Sigmoid colon (tissue), 4 donors: ENCODE measurements at regions not wholly inside any gene's neighbourhood (a gene's known extent, or its start where the extent isn't known, plus 50 kb on each side); places are given as distances from the start of the nearest gene placed in this dataset.

Experiments
- CTCF ChIP-seq, 4 experiments: fragments of 450-650 bp in 3 of 4; fragments of 200-600 bp in 1 of 4; IDR thresholded peaks; one replicate each; pipeline ENCODE4 v1.5.1; 2016 to 2019; ENCODE audit warnings: antibody characterized with exemption in 4 of 4, mild to moderate bottlenecking in 3 of 4, moderate library complexity in 2 of 4
- EP300 ChIP-seq, 4 donors: sonication (generic); formaldehyde crosslinking; IDR thresholded peaks; one replicate each; pipeline ENCODE4 v1.6.1; 2017; ENCODE audit warnings: antibody characterized with exemption in 4 of 4
- POLR2A ChIP-seq, 2 donors: fragments of 450-650 bp; IDR thresholded peaks; one replicate each; pipeline ENCODE4 v1.6.1; 2016; ENCODE audit warnings: antibody characterized with exemption in 2 of 2, mild to moderate bottlenecking in 2 of 2, moderate library complexity in 2 of 2
- POLR2AphosphoS5 ChIP-seq, 4 donors: sonication (generic); formaldehyde crosslinking; IDR thresholded peaks; one replicate each; pipeline ENCODE4 v1.6.1; 2017; ENCODE audit warnings: antibody characterized with exemption in 4 of 4

- TF ChIP-seq POLR2A (IDR thresholded peaks at IDR 0.05) = no peak
- TF ChIP-seq POLR2AphosphoS5 (IDR thresholded peaks at IDR 0.05) = no peak
- no peak for TF ChIP-seq CTCF (IDR thresholded peaks at IDR 0.05)
- TF ChIP-seq EP300 (IDR thresholded peaks at IDR 0.05) = no peak
These were observed 144.5 kb upstream of the RALGAPA2 start for GRCh38 chr20:20856956-20857355.
